ENCODE measurements at regions not wholly inside any gene's neighbourhood (a gene's known extent, or its start where the extent isn't known, plus 50 kb on each side); places are given as distances from the start of the nearest gene placed in this dataset.

GRCh38 chr6:140385679-140386078 is 1011.2 kb upstream of the CITED2 start:
- Histone ChIP-seq H2AFZ (ENCODE audit: low read length) (no peak overlapping the region), H3K4me2 (ENCODE audit: low read depth, low read length) (no peak overlapping the region), H3K9me3 (replicated peaks; ENCODE audit: insufficient read depth, low read length) (no peaks in the 10 kb centered on the region), H3K4me3 (ENCODE audit: low read length) (no peak overlapping the region), H3K9me2 (replicated peaks; ENCODE audit: insufficient read depth, low read length) (no peaks in the 10 kb centered on the region), H3K79me2 (ENCODE audit: low read length) (no peaks in the 10 kb centered on the region), H4K20me1 (ENCODE audit: insufficient read depth, low read length) (no peaks in the 10 kb centered on the region), H3K27ac (ENCODE audit: low read length) (no peak overlapping the region), H3K9ac (ENCODE audit: low read length) (no peak overlapping the region), H3K4me1 (ENCODE audit: low read length) (no peaks in the 10 kb centered on the region), H3K27me3 (replicated peaks; ENCODE audit: insufficient read depth, low read length) (no peaks in the 10 kb centered on the region), H3K36me3 (replicated peaks; ENCODE audit: insufficient read depth, low read length) (no peaks in the 10 kb centered on the region), H3F3A (ENCODE audit: insufficient read depth, low read length) (no peaks in the 10 kb centered on the region)
- TF ChIP-seq EZH2phosphoT487 (IDR thresholded peaks at IDR 0.05; ENCODE audit: low read length): no peak
- no peak for DNase-seq

DNA sequence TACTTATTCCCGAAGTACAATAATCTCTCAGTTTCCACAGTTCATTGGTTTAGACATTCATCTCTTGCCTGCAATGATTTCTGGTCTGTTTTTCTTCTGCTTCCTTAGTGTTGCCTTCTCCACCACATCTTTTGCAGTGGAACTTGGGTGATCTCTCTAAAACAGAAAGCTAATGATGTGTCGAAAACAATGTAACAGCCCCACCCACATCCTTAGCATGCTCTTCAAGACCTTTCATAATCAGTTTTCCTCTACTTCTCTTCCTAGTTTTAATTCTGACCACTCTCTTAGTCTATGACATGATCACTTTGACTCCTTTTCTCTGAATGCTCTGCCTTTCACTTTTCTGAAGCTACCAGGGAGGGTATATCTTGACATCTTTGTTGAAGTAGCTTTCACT is 1007.9 kb upstream of the CITED2 start:
- Histone ChIP-seq H4K20me1 (ENCODE audit: insufficient read depth, low read length) (no peaks in the 10 kb centered on the region), H3F3A (ENCODE audit: insufficient read depth, low read length) (no peaks in the 10 kb centered on the region), H2AFZ (ENCODE audit: low read length) (no peak overlapping the region), H3K36me3 (replicated peaks; ENCODE audit: insufficient read depth, low read length) (no peaks in the 10 kb centered on the region), H3K4me3 (ENCODE audit: low read length) (no peak overlapping the region), H3K9me3 (replicated peaks; ENCODE audit: insufficient read depth, low read length) (no peaks in the 10 kb centered on the region), H3K27ac (ENCODE audit: low read length) (no peak overlapping the region), H3K4me2 (ENCODE audit: low read depth, low read length) (no peak overlapping the region), H3K79me2 (ENCODE audit: low read length) (no peaks in the 10 kb centered on the region), H3K9me2 (replicated peaks; ENCODE audit: insufficient read depth, low read length) (no peaks in the 10 kb centered on the region), H3K9ac (ENCODE audit: low read length) (no peak overlapping the region), H3K4me1 (ENCODE audit: low read length) (no peaks in the 10 kb centered on the region), H3K27me3 (replicated peaks; ENCODE audit: insufficient read depth, low read length) (no peaks in the 10 kb centered on the region)
- DNase-seq: no peak
- TF ChIP-seq, protein P1, sequence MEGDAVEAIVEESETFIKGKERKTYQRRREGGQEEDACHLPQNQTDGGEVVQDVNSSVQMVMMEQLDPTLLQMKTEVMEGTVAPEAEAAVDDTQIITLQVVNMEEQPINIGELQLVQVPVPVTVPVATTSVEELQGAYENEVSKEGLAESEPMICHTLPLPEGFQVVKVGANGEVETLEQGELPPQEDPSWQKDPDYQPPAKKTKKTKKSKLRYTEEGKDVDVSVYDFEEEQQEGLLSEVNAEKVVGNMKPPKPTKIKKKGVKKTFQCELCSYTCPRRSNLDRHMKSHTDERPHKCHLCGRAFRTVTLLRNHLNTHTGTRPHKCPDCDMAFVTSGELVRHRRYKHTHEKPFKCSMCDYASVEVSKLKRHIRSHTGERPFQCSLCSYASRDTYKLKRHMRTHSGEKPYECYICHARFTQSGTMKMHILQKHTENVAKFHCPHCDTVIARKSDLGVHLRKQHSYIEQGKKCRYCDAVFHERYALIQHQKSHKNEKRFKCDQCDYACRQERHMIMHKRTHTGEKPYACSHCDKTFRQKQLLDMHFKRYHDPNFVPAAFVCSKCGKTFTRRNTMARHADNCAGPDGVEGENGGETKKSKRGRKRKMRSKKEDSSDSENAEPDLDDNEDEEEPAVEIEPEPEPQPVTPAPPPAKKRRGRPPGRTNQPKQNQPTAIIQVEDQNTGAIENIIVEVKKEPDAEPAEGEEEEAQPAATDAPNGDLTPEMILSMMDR (IDR thresholded peaks at IDR 0.05; ENCODE audit: low read length): no peak
- TF ChIP-seq EZH2phosphoT487 (IDR thresholded peaks at IDR 0.05; ENCODE audit: low read length): no peak
- no peak for TF ChIP-seq EZH2 (optimal IDR thresholded peaks at IDR 0.05; ENCODE audit: low read depth, low read length)

DNA sequence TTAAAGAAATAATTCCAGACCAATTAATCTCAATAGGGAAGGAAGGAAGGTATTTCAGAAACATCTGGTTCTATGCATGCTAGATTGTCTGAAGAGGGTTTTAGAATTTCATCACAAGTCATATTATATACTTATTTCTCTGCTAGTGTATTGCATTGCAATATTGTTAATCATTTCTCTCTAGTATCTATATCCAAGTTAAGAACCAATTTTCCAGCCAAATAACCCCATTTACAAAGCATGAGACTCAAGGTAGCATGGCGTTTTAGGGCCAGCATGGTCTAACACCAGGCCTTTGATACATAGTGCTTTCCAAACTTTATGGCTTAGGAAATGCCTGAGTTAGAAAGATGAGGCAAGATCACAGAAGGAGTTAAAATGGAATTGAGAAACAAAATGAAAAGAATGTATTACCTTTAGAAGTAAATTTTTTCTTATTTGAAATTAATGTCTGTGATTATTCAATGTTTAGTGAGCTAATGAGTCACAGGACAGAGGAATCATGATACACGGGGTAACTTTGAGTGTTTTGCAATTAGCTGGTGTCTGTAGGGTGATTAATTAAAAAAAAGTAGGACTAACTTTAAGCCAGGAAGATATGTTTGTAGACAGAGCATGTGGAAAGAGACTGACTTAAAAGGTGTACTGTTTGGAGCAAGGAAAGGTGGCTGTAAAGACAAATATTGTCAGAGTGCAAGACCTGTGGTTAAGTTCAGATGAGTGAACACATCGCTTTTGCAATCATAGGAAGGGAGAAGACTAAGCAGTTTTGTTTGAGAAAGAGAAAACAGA is 1006.2 kb upstream of the CITED2 start:
- H3K9me3 ChIP-seq (replicated peaks; ENCODE audit: insufficient read depth, low read length): no peaks in the 10 kb centered on the region

GRCh38 chr6:140379919-140380318 is 1005.5 kb upstream of the CITED2 start:
- DNase-seq: no peak
- Histone ChIP-seq H3F3A (ENCODE audit: insufficient read depth, low read length) (no peaks in the 10 kb centered on the region), H3K9ac (ENCODE audit: low read length) (no peak overlapping the region), H3K9me2 (replicated peaks; ENCODE audit: insufficient read depth, low read length) (no peaks in the 10 kb centered on the region), H3K4me1 (ENCODE audit: low read length) (no peaks in the 10 kb centered on the region), H2AFZ (ENCODE audit: low read length) (no peak overlapping the region), H3K27me3 (replicated peaks; ENCODE audit: insufficient read depth, low read length) (no peaks in the 10 kb centered on the region), H3K9me3 (replicated peaks; ENCODE audit: insufficient read depth, low read length) (no peaks in the 10 kb centered on the region), H4K20me1 (ENCODE audit: insufficient read depth, low read length) (no peaks in the 10 kb centered on the region), H3K36me3 (replicated peaks; ENCODE audit: insufficient read depth, low read length) (no peaks in the 10 kb centered on the region), H3K27ac (ENCODE audit: low read length) (no peak overlapping the region), H3K4me2 (ENCODE audit: low read depth, low read length) (no peak overlapping the region), H3K4me3 (ENCODE audit: low read length) (no peak overlapping the region), H3K79me2 (ENCODE audit: low read length) (no peaks in the 10 kb centered on the region)
- TF ChIP-seq, protein P1 (IDR thresholded peaks at IDR 0.05; ENCODE audit: low read length): no peak
- TF ChIP-seq EZH2 (optimal IDR thresholded peaks at IDR 0.05; ENCODE audit: low read depth, low read length): no peak
- no peak for TF ChIP-seq EZH2phosphoT487 (IDR thresholded peaks at IDR 0.05; ENCODE audit: low read length)

More for the DNA sequence above, 1006.2 kb upstream of the CITED2 start:
- Histone ChIP-seq H4K20me1 (ENCODE audit: insufficient read depth, low read length) (no peaks in the 10 kb centered on the region), H2AFZ (ENCODE audit: low read length) (no peak overlapping the region), H3K9me2 (replicated peaks; ENCODE audit: insufficient read depth, low read length) (no peaks in the 10 kb centered on the region), H3F3A (ENCODE audit: insufficient read depth, low read length) (no peaks in the 10 kb centered on the region), H3K27ac (ENCODE audit: low read length) (no peak overlapping the region), H3K36me3 (replicated peaks; ENCODE audit: insufficient read depth, low read length) (no peaks in the 10 kb centered on the region), H3K4me1 (ENCODE audit: low read length) (no peaks in the 10 kb centered on the region), H3K27me3 (replicated peaks; ENCODE audit: insufficient read depth, low read length) (no peaks in the 10 kb centered on the region), H3K79me2 (ENCODE audit: low read length) (no peaks in the 10 kb centered on the region), H3K4me2 (ENCODE audit: low read depth, low read length) (no peak overlapping the region), H3K4me3 (ENCODE audit: low read length) (no peak overlapping the region), H3K9ac (ENCODE audit: low read length) (no peak overlapping the region)
- DNase-seq: no peak
- TF ChIP-seq, protein P1 (IDR thresholded peaks at IDR 0.05; ENCODE audit: low read length): no peak
